ENCODE measurements at regions not wholly inside any gene's neighbourhood (a gene's known extent, or its start where the extent isn't known, plus 50 kb on each side); places are given as distances from the start of the nearest gene placed in this dataset.

GRCh38 chr3:120516136-120516535, 65.3 kb upstream of the FSTL1 start:
- Mint-ChIP-seq H3K27me3 (ENCODE audit: low read depth, unreplicated experiment) (peaks cover 8% of the 10 kb centered on the region), H3K9me3 (ENCODE audit: unreplicated experiment) (peaks cover 2% of the 10 kb centered on the region), H3K36me3 (ENCODE audit: low read depth, unreplicated experiment) (peaks cover 3% of the 10 kb centered on the region), H3K4me1 (ENCODE audit: low read depth, unreplicated experiment) (peaks cover 6% of the 10 kb centered on the region), H3K27ac (ENCODE audit: unreplicated experiment) (no peak overlapping the region), H3K4me3 (ENCODE audit: unreplicated experiment) (no peak overlapping the region)
- Histone ChIP-seq H3K27ac (ENCODE audit: low read depth, low read length) (no peak overlapping the region), H4K20me1 (ENCODE audit: insufficient read depth, low read length) (no peaks in the 10 kb centered on the region), H3K9me3 (ENCODE audit: insufficient read depth, low read depth, low read length) (no peaks in the 10 kb centered on the region), H3K4me1 (ENCODE audit: insufficient read depth, low read length) (no peaks in the 10 kb centered on the region), H3K36me3 (ENCODE audit: insufficient read depth, low read length) (no peaks in the 10 kb centered on the region), H3K79me2 (ENCODE audit: insufficient read depth, low read length) (no peaks in the 10 kb centered on the region), H3K27me3 (ENCODE audit: insufficient read depth, low read length) (no peaks in the 10 kb centered on the region), H3K4me2 (ENCODE audit: low read length) (no peak overlapping the region), H3K4me3 (ENCODE audit: insufficient read depth, low read depth, low read length) (no peak overlapping the region), H2AFZ (ENCODE audit: low read depth, low read length) (no peak overlapping the region), H3K9ac (ENCODE audit: low read length) (no peak overlapping the region)
- no peak for FAIRE-seq
- no peak for DNase-seq (ENCODE audit: low read depth)
- no peak for TF ChIP-seq CTCF (IDR thresholded peaks at IDR 0.05; ENCODE audit: insufficient read depth, low read depth, low read length)
- TF ChIP-seq EZH2 (IDR thresholded peaks at IDR 0.05; ENCODE audit: insufficient read depth, low read length), result no peak

GRCh38 chr3:120512655-120513054, 61.9 kb upstream of the FSTL1 start:
- no peaks in the 10 kb centered on the region for H3K9me3 ChIP-seq (ENCODE audit: insufficient read depth, low read depth, low read length)
- H3K4me1 Mint-ChIP-seq (ENCODE audit: low read depth, unreplicated experiment), result peaks cover 6% of the 10 kb centered on the region
- H3K9ac ChIP-seq (ENCODE audit: low read length), result no peak overlapping the region
- H3K27me3 ChIP-seq (ENCODE audit: insufficient read depth, low read length), result no peaks in the 10 kb centered on the region
- no peaks in the 10 kb centered on the region for H3K36me3 Mint-ChIP-seq (ENCODE audit: low read depth, unreplicated experiment)
- no peak overlapping the region for H3K4me2 ChIP-seq (ENCODE audit: low read length)
- H3K27ac ChIP-seq (ENCODE audit: low read depth, low read length), result no peak overlapping the region
- H2AFZ ChIP-seq (ENCODE audit: low read depth, low read length), result no peak overlapping the region
- H3K4me3 Mint-ChIP-seq (ENCODE audit: unreplicated experiment), result no peak overlapping the region
- peaks cover 9% of the 10 kb centered on the region for H3K9me3 Mint-ChIP-seq (ENCODE audit: unreplicated experiment)
- H3K4me1 ChIP-seq (ENCODE audit: insufficient read depth, low read length), result no peaks in the 10 kb centered on the region
- no peak overlapping the region for H3K27ac Mint-ChIP-seq (ENCODE audit: unreplicated experiment)
- no peak for FAIRE-seq
- TF ChIP-seq EZH2 (IDR thresholded peaks at IDR 0.05; ENCODE audit: insufficient read depth, low read length) (no peak), CTCF (IDR thresholded peaks at IDR 0.05; ENCODE audit: insufficient read depth, low read depth, low read length) (no peak)
- H3K36me3 ChIP-seq (ENCODE audit: insufficient read depth, low read length), result no peaks in the 10 kb centered on the region
- peaks cover 2% of the 10 kb centered on the region for H3K27me3 Mint-ChIP-seq (ENCODE audit: low read depth, unreplicated experiment)
- no peaks in the 10 kb centered on the region for H3K79me2 ChIP-seq (ENCODE audit: insufficient read depth, low read length)
- no peak for DNase-seq (ENCODE audit: low read depth)
- H3K4me3 ChIP-seq (ENCODE audit: insufficient read depth, low read depth, low read length), result no peak overlapping the region
- no peaks in the 10 kb centered on the region for H4K20me1 ChIP-seq (ENCODE audit: insufficient read depth, low read length)

- Histone ChIP-seq H3K79me2 (ENCODE audit: insufficient read depth, low read length) (no peaks in the 10 kb centered on the region), H3K9ac (ENCODE audit: low read length) (no peak overlapping the region), H3K4me1 (ENCODE audit: insufficient read depth, low read length) (peaks cover 5% of the 10 kb centered on the region), H3K27ac (ENCODE audit: low read depth, low read length) (no peak overlapping the region), H3K4me3 (ENCODE audit: insufficient read depth, low read depth, low read length) (no peak overlapping the region), H3K27me3 (ENCODE audit: insufficient read depth, low read length) (no peaks in the 10 kb centered on the region), H3K9me3 (ENCODE audit: insufficient read depth, low read depth, low read length) (no peaks in the 10 kb centered on the region), H3K36me3 (ENCODE audit: insufficient read depth, low read length) (no peaks in the 10 kb centered on the region), H4K20me1 (ENCODE audit: insufficient read depth, low read length) (no peaks in the 10 kb centered on the region), H2AFZ (ENCODE audit: low read depth, low read length) (no peak overlapping the region), H3K4me2 (ENCODE audit: low read length) (peak overlapping the region; percentile 47)
- H3K36me3 Mint-ChIP-seq (ENCODE audit: low read depth, unreplicated experiment), result no peaks in the 10 kb centered on the region
- H3K27me3 Mint-ChIP-seq (ENCODE audit: low read depth, unreplicated experiment), result peaks cover 2% of the 10 kb centered on the region
- peak; percentile 36 for DNase-seq (ENCODE audit: low read depth)
- no peak overlapping the region for H3K27ac Mint-ChIP-seq (ENCODE audit: unreplicated experiment)
- FAIRE-seq, result no peak
- H3K9me3 Mint-ChIP-seq (ENCODE audit: unreplicated experiment), result peaks cover 10% of the 10 kb centered on the region
- no peak overlapping the region for H3K4me3 Mint-ChIP-seq (ENCODE audit: unreplicated experiment)
- TF ChIP-seq EZH2 (IDR thresholded peaks at IDR 0.05; ENCODE audit: insufficient read depth, low read length), result no peak
- TF ChIP-seq CTCF (IDR thresholded peaks at IDR 0.05; ENCODE audit: insufficient read depth, low read depth, low read length), result peak; percentile 78
- H3K4me1 Mint-ChIP-seq (ENCODE audit: low read depth, unreplicated experiment), result no peaks in the 10 kb centered on the region
Observed at GRCh38 chr3:120506828-120507774, 56.3 kb upstream of the FSTL1 start.

All from astrocyte (in vitro differentiated cells and primary cell).